Inflammatory macrophage (primary cell): ENCODE measurements at regions not wholly inside any gene's neighbourhood (a gene's known extent, or its start where the extent isn't known, plus 50 kb on each side); places are given as distances from the start of the nearest gene placed in this dataset.
"Not testable (repeated sequence)": the region's sequence is repeated elsewhere in the genome, so short reads cannot be mapped to it uniquely, and the experiment has no call there.

ENCODE experiments used
- DNase-seq, 2 donors: peaks; one replicate each; pipeline ENCODE4 v3.0.0-alpha.2; 2020 to 2022

DNA sequence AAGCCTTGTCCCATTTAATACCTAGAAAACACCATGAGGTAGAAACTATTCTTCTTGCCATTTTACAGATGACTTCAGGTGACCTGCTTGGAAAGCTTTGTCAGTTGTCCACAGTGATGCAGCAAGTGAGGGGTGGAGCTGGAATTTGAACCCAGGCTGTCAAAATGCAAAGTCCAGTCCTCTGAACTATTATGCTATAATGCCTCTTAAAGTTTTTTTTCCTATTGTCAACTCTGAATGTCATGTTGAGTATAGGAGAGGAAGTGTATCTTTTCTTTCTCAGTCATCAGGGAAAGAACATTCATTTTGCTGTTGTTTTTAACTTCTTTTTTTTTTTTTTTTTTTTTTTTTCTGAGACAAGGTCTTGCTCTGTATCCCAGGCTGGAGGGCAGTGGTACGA, 525.6 kb downstream of the XYLT1 start:
- no peak for DNase-seq

GRCh38 chr16:16956376-16956775, 514.4 kb downstream of the XYLT1 start:
- no peak for DNase-seq

GRCh38 chr16:16960785-16961184, 510.0 kb downstream of the XYLT1 start:
- no peak for DNase-seq

DNA sequence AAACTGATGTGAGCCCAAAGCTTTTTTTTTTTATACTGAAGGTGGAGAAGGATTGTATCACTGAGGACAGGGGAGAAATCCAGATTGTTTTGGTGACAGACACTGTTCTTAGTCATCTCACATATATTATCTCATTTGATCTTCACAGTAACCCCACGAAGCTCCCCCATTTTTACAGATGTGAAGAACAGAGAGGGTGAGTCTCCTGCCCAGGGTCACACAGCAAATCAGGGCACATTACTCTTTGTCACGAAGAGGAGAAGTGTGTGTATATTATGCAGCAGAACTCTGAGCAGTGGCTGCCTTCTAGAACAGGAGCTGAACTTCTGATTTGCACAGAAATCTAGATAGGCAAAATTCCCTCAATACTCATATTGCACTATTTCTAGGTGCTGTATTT, 504.3 kb downstream of the XYLT1 start:
- DNase-seq: no peak

DNA sequence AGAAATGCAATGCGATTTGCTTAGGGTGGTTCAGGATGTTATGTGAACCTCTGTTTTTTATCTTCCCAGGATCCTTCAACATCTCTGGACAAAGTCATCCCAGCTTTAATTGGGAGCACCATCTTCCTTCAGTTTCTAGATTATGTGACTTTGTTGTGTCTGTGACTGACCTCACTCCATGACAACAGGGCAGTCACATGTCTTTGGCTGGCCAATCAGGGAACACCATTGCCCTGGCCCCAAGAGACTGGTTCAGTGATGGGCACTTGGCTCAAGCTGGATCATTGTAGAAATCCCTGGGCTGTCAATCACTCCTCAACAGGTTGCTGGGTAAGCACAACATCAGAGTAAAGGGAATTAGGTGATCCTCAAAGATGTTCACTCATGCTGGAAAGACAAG, 499.7 kb downstream of the XYLT1 start:
- no peak for DNase-seq

DNA sequence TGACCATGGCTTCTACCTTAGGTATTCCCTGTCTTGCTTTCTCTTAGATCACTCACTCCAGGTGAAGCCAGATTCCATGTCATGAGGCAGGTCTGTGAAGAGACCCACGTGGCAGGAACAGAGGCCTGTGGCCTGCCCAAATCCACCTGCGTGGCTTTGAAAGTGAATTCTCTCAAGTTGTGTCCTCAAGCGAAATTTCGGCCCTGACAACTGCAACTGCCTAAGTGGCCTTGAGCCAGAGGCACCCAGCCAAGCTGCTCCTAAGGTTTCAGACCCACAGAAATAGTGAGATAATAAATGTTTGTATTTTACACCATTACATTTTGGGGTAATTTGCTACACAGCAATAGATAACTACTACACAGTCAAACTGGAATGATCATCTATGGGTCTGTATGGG, 497.9 kb downstream of the XYLT1 start:
- DNase-seq: no peak

DNA sequence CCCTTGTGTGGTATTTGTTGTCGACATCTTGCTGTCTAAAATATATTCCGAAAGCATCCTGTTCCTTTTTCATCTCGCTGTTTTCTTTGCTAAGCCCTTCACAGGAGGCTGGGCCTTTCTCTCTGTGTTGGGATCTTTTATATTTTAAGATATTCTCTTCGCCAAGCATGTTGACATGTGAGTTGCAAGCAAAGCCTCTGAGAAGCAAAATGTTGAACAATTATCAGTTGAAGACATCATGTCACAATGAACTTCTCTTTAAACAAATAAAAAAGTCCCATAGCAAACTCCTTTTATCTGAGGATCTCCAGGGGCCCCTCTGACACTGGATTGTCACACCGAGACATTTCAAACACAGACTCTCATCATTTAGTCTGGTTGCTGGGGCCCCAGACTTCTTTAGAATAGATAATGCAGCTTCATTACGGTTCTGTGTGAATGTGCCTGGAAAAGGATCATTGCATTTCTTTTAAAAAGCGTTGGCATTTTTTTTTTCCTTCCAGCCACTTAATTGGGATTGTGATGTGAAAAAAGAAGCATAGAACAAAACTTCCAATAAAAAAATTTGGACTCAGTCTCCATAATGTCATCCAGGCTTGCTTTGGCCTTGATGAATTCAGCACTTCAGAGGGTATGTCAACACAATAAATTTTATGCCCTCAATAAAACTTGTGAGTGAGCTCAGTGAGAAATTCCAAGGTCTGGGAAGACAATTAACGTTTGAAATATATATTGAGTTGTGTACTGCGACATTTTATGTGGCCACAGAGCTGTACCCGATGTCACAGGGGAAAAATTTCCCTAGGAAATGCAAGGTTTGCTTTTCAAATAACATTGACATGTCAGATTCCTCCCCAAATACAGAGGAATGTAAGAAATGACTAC, 496.8 kb downstream of the XYLT1 start:
- DNase-seq: no peak

GRCh38 chr16:16982614-16983013, 488.1 kb downstream of the XYLT1 start:
- DNase-seq: no peak

DNA sequence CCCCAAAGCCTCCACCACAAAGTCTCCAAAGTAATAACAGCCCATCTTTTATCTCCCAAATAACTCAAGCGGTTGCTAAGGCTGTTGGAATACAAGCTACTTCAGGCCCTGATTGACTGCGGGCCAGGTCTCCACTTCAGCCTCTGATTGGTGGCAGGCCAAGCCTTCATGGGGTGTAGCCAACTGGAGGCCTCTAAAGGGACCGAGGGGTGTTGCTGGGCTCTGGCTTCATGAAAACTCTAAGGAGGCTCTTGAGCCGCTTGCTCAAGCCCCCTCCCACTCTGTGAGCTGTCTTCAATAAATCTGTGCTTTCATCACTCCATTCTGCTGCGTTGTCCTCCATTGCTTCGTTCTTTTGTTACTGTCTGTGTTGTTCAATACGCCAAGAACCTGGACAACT, 487.2 kb downstream of the XYLT1 start:
- DNase-seq: no peak

GRCh38 chr16:16984091-16984490, 486.7 kb downstream of the XYLT1 start:
- DNase-seq: not testable (repeated sequence)

GRCh38 chr16:16985707-16986106, 485.1 kb downstream of the XYLT1 start:
- DNase-seq: no peak

DNA sequence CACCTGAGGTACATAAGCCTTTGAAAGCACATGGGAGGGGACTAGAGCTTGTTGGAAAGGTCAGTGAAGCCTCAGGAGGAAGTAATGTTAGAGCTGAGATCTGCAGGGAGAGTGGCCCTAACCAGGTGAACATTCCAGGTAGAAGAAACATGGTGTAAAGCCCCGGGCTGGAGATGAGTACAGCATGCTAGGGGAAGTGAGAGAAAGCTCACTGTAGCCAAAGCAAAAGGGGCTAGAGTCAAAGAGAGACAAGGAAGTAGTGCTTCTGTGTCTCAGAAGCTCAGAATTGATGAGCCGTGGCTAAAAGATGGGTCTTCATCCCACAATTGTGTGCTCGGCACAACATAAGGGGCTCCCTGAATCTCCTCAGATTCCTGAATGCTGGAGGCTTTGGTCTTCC, 481.8 kb downstream of the XYLT1 start:
- DNase-seq: no peak

- DNase-seq: no peak
These were observed 481.4 kb downstream of the XYLT1 start for GRCh38 chr16:16989368-16989767.

- no peak for DNase-seq
These were observed 479.0 kb downstream of the XYLT1 start for GRCh38 chr16:16991711-16992110.

- peak in 1 of 2 donors; percentile 13 for DNase-seq
These were observed 477.6 kb downstream of the XYLT1 start for GRCh38 chr16:16992975-16993765.

DNA sequence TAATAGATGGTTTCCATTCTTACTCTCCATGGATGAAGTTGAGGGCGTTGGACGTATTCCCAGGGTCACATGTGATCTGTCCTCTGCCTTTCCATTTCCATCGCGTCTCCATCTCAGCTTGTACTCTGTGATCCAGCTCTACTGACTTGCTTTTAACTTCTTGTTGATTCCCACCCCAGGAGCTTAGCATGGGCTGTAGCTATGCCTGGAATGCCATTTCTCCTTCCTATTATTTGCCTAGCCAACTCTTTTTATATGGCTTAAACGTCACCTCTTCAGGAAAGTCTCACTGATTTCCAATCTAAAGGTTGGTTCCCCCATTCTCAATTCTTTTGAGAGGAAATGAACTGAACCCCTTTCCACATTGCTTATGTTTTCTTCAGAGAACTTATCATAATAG, 475.9 kb downstream of the XYLT1 start:
- no peak for DNase-seq

DNA sequence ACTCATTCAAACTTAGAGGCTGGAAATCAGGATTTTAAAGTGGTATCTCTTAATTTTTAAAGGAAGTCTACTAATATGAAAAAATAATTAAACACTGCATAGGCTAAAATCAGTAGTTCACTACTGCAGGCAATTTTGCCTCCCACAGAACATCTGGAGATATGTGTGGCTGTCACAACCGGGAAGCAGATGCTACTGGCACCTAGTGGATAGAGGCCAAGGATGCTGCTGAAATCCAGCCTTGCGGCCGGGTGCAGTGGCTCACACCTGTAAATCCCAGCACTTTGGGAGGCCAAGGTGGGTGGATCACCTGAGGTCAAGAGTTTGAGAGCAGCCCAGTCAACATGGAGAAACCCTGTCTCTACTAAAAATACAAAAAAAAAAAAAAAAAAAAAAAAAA, 473.9 kb downstream of the XYLT1 start:
- no peak for DNase-seq

- no peak for DNase-seq
These were observed 473.4 kb downstream of the XYLT1 start for GRCh38 chr16:16997349-16997748.

- DNase-seq: no peak
These were observed 469.3 kb downstream of the XYLT1 start for GRCh38 chr16:17001471-17001870.

DNA sequence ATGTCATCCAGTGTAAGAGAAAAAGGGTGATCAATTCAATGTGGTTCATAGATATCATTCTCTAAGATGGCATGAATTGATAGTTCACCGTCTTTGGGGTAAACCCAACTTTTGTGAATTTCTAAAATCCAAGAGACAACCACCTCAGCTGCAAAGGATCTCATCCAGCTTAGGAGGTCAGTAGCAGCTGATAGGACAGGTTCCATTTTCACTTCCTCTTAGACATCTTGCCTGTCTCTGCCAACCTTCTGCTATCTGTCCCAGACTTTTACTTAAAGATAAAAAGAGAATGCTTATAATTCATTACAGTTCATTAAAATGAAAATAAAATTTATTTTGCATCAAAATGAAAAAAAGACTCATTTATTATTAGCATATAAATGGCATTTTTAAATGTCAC, 468.2 kb downstream of the XYLT1 start:
- peak in 1 of 2 donors; percentile 6 for DNase-seq

DNA sequence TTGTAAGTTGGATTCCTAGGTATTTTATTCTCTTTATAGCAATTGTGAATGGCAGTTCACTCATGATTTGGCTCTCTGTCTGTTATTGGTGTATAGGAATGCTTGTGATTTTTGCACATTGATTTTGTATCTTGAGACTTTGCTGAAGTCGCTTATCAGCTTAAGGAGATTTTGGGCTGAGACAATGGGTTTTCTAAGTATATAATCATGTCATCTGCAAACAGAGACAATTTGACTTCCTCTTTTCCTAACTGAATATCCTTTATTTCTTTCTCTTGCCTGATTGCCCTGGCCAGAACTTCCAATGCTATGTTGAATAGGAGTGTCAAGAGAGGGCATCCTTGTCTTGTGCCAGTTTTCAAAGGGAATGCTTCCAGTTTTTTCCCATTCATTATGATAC, 464.8 kb downstream of the XYLT1 start:
- DNase-seq: not testable (repeated sequence)

DNA sequence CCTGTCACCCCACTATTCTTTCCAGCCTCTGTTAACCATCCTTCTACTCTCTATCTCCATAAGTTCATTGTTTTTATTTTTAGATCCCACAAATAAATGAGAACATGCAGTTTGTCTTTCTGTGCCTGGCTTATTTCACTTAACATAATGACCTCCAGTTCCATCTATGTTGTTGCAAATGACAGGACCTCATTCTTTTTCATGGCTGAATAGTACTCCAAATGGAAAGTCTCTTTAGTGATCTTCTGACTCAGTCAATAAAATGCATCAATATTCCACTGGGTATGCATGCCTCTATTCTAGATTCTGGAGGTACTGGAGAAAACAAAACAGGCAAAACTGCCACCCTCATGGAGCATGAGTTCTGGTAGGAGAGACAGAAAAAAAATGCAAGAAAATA, 459.0 kb downstream of the XYLT1 start:
- no peak for DNase-seq

GRCh38 chr16:17013038-17013437, 457.7 kb downstream of the XYLT1 start:
- no peak for DNase-seq
